Ascending aorta (tissue), 2 donors: ENCODE measurements at regions not wholly inside any gene's neighbourhood (a gene's known extent, or its start where the extent isn't known, plus 50 kb on each side); places are given as distances from the start of the nearest gene placed in this dataset.

ENCODE experiments used
- DNase-seq, 2 donors: peaks; one replicate each; pipeline ENCODE4 v3.0.0-alpha.2; 2019; ENCODE audit warnings: low spot score in 2 of 2
- H3K27ac ChIP-seq, 2 donors: fragments of 200-600 bp; sonication (generic); one replicate each; pipeline ENCODE4 v1.5.1; 2016 to 2017; ENCODE audit warnings: mild to moderate bottlenecking in 1 of 2
- H3K27me3 ChIP-seq: fragments of 200-600 bp; sonication (generic); one replicate; pipeline ENCODE4 v1.5.1; 2017
- H3K36me3 ChIP-seq, 2 donors: fragments of 200-600 bp; sonication (generic); one replicate each; pipeline ENCODE4 v1.5.1; 2016
- H3K4me1 ChIP-seq, 2 donors: fragments of 200-600 bp; sonication (generic); one replicate each; pipeline ENCODE4 v1.5.1; 2016 to 2017; ENCODE audit warnings: mild to moderate bottlenecking in 1 of 2
- H3K4me3 ChIP-seq, 2 donors: fragments of 200-600 bp; sonication (generic); one replicate each; pipeline ENCODE4 v1.5.1; 2016 to 2017; ENCODE audit warnings: mild to moderate bottlenecking in 1 of 2
- H3K9me3 ChIP-seq, 2 donors: fragments of 200-600 bp; sonication (generic); one replicate each; pipeline ENCODE4 v1.5.1; 2016
- CTCF ChIP-seq, 3 experiments: fragments of 200-600 bp in 2 of 3; fragments of 450-650 bp in 1 of 3; sonication (generic) in 2 of 3; IDR thresholded peaks; one replicate each; pipeline ENCODE4 v1.5.1; 2016 to 2019; ENCODE audit warnings: antibody characterized with exemption in 3 of 3, mild to moderate bottlenecking in 1 of 3, moderate library complexity in 1 of 3
- intact Hi-C: fragments of 100-400 bp; cut with DNase I; formaldehyde crosslinking; loops from one replicate; pipeline ENCODE4 v1.15.1; 2023

DNA sequence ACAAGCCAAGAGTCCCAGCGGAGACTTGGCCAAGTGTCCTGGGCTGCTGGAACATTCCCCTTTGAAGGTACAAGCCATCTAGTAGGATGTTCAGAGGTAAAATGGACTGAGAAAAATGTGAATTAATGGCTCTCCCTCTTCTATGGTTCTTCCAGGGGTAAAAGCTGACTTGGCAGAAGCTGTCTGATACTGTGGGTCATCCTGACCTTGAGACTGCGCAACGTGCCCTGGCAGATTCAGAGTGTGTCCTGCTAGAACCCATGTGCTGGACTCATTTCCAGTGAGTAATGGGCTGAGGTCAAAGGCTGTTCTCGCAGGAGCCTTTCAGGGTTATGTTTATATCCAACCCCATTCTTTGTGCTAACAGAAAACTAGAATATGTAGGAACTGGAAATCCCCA, 423.0 kb upstream of the CD180 start:
- no peak overlapping the region for H3K4me3 ChIP-seq
- H3K9me3 ChIP-seq, result no peaks in the 10 kb centered on the region
- no peak for DNase-seq
- no peaks in the 10 kb centered on the region for H3K27me3 ChIP-seq
- TF ChIP-seq CTCF (IDR thresholded peaks at IDR 0.05), result no peak
- H3K36me3 ChIP-seq, result no peaks in the 10 kb centered on the region
- H3K27ac ChIP-seq, result no peak overlapping the region
- no peaks in the 10 kb centered on the region for H3K4me1 ChIP-seq
- intact Hi-C loops, result no loop called here

- Histone ChIP-seq H3K27me3 (no peaks in the 10 kb centered on the region), H3K27ac (no peak overlapping the region), H3K36me3 (no peaks in the 10 kb centered on the region), H3K4me1 (no peaks in the 10 kb centered on the region), H3K9me3 (no peaks in the 10 kb centered on the region), H3K4me3 (no peak overlapping the region)
- no peak for TF ChIP-seq CTCF (IDR thresholded peaks at IDR 0.05)
- no peak for DNase-seq
- intact Hi-C loops, result no loop called here
Observed at GRCh38 chr5:67619235-67619634, 422.6 kb upstream of the CD180 start.

- Histone ChIP-seq H3K9me3 (no peaks in the 10 kb centered on the region), H3K4me1 (no peaks in the 10 kb centered on the region), H3K27me3 (no peaks in the 10 kb centered on the region), H3K4me3 (no peak overlapping the region), H3K36me3 (no peaks in the 10 kb centered on the region), H3K27ac (no peak overlapping the region)
- no peak for DNase-seq
- intact Hi-C loops, result no loop called here
- TF ChIP-seq CTCF (IDR thresholded peaks at IDR 0.05), result no peak
Observed at GRCh38 chr5:67617051-67617450, 420.5 kb upstream of the CD180 start.

DNA sequence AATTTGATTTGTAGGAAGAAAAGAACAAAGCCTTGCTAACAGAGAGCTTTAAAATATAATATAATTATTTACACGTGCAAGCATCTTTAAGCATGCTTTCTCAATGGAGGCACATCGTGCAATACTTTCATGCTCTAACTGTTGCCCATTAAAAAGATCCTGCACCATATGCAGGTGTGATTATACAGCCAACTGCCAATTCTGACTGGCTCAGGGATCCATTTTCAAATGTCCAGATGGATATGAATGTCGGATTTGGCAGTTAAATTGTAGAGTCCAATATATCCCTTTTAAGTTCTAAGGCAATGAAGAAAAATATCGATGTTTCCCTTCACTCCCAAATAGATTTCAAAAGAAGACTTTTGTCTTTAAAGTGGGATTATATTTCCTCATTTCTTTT, 416.4 kb upstream of the CD180 start:
- no peak for DNase-seq
- no peaks in the 10 kb centered on the region for H3K9me3 ChIP-seq
- H3K4me1 ChIP-seq, result no peaks in the 10 kb centered on the region
- intact Hi-C loops, result no loop called here
- H3K4me3 ChIP-seq, result no peak overlapping the region
- no peaks in the 10 kb centered on the region for H3K27me3 ChIP-seq
- no peaks in the 10 kb centered on the region for H3K36me3 ChIP-seq
- TF ChIP-seq CTCF (IDR thresholded peaks at IDR 0.05), result no peak
- no peak overlapping the region for H3K27ac ChIP-seq

DNA sequence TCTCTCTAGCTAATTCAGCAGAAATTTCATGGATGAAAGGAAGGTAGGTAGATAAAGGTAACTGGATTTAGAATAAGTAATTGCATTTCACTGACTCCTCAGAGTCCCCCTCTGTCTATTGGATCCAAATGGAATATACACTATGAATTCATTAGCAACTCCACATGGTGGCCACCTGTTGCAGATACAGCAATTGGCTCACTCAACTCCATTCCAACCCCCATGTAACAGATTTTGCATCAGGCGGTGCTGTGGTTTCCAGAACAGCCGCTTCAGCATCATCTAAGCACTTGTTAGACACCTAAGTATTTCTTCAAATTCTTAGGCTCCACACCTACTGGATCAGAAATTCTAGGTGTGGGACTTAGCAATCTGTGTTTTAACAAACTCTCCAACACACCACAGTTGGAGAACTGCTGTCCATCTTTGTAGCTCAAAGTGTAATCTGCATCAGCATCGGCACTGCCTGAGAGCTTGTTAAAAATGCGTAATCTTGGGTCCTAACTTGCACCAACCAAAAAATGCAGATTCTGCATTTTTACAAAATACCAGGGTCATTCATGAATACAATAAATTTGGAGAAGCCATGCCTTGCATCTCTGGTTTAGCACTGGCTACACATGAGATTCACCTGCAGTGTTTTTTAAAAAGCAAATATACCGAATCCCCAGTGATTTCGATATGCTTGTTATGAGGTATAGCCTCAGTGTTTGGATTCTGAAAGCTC, 413.8 kb upstream of the CD180 start:
- Histone ChIP-seq H3K27me3 (no peaks in the 10 kb centered on the region), H3K4me1 (no peaks in the 10 kb centered on the region), H3K36me3 (no peaks in the 10 kb centered on the region), H3K4me3 (no peak overlapping the region), H3K27ac (no peak overlapping the region), H3K9me3 (no peaks in the 10 kb centered on the region)
- no peak for TF ChIP-seq CTCF (IDR thresholded peaks at IDR 0.05)
- intact Hi-C loops, result no loop called here
- DNase-seq, result no peak

DNA sequence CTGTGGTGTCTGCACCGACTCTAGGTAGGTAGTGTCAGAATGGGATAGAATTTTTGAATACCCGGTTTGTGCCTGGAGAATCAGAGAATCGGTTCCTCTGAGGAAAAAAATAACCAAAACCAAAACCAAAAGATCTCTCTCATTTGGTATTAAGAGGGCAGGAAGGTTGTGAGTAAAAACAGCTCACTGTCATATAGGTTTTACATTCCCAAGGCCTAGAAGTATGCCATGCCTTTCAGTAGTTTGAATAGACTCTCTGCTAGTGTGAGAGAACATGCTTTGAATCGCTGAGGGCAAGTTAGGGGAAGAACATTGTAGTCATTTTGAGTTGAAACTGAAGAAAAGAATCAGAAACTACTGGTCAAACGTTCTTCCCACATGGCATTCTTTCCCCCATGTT, 411.4 kb upstream of the CD180 start:
- H3K27ac ChIP-seq, result no peak overlapping the region
- no peaks in the 10 kb centered on the region for H3K36me3 ChIP-seq
- H3K4me3 ChIP-seq, result no peak overlapping the region
- H3K4me1 ChIP-seq, result no peaks in the 10 kb centered on the region
- H3K27me3 ChIP-seq, result no peaks in the 10 kb centered on the region
- no peak for TF ChIP-seq CTCF (IDR thresholded peaks at IDR 0.05)
- DNase-seq, result no peak
- peaks cover 0 to 3% of the 10 kb centered on the region in 2 donors for H3K9me3 ChIP-seq
- intact Hi-C loops, result no loop called here
